K562 (cell line): ENCODE measurements at regions not wholly inside any gene's neighbourhood (a gene's known extent, or its start where the extent isn't known, plus 50 kb on each side); places are given as distances from the start of the nearest gene placed in this dataset.

Experiments used
- ATAC-seq: fragments of 200-7000 bp; cut with Tn5 transposase; 3 replicates; pipeline ENCODE4 v1.9.1; 2020; ENCODE audit warnings: moderate library complexity
- BruUV-seq: library from RNA; stranded (reverse); fragments of 400-500 nt; replicated peaks from 2 replicates; lab custom pipeline; 2021; lab: Mats Ljungman, UMichigan
- CTCF ChIA-PET: fragments of 300-600 bp; formaldehyde crosslinking; extraction: SDS; loops from one replicate; lab custom pipeline; 2021; ENCODE audit warnings: low intra/inter-chr PET ratio; lab: Yijun Ruan, JAX
- POLR2A ChIA-PET: fragments of 300-600, 350-650 bp; sonication (Branson Sonifier 250); formaldehyde crosslinking; extraction: SDS; loops from one replicate; lab custom pipeline; 2021; ENCODE audit warnings: antibody characterized with exemption, inconsistent platforms; lab: Yijun Ruan, JAX
- DNase-seq, 4 experiments: peaks; one replicate each; pipeline versions ENCODE4 v3.0.0 to v3.0.0-alpha.2; 2011 to 2018; ENCODE audit warnings: low spot score in 3 of 4, mixed read lengths in 3 of 4; ENCODE audit errors: extremely low read depth in 1 of 4
- FAIRE-seq: peaks from 2 replicates; lab custom pipeline; 2011; peaks lifted over from hg19 to GRCh38; lab: Jason Lieb, UNC
- H2AFZ ChIP-seq: 2 replicates; pipeline ENCODE4 v1.6.0; 2011; ENCODE audit warnings: low read depth, low read length, control low read depth, inconsistent platforms
- H3K27ac ChIP-seq: fragments of 200-600 bp; 3 replicates; pipeline ENCODE4 v1.8.0; 2011; ENCODE audit warnings: low read depth, mild to moderate bottlenecking, control low read depth, inconsistent platforms, low read length, moderate library complexity, mixed read lengths; ENCODE audit errors: extremely low read depth
- H3K27me3 ChIP-seq, 2 experiments: fragments of 300-600 bp in 1 of 2; 2 replicates in 1 of 2; 3 replicates in 1 of 2; pipeline versions ENCODE4 v1.6.0 to v1.8.0; 2011; ENCODE audit warnings: inconsistent platforms in 2 of 2, low read length in 2 of 2, mild to moderate bottlenecking in 1 of 2, mixed read lengths in 1 of 2, moderate library complexity in 1 of 2; ENCODE audit not compliant: control insufficient read depth in 2 of 2, insufficient read depth in 2 of 2
- H3K36me3 ChIP-seq: fragments of 300-600 bp; 3 replicates; pipeline ENCODE4 v1.8.0; 2011; ENCODE audit warnings: mild to moderate bottlenecking, low read length, inconsistent platforms; ENCODE audit not compliant: control insufficient read depth, insufficient read depth
- H3K4me1 ChIP-seq, 2 experiments: fragments of 200-600 bp in 1 of 2; replicated peaks in 1 of 2; 2 replicates in 1 of 2; 3 replicates in 1 of 2; pipeline versions ENCODE4 v1.5.1 to v1.8.0; 2011; ENCODE audit warnings: inconsistent platforms in 2 of 2, low read length in 2 of 2, mild to moderate bottlenecking in 1 of 2, mixed read lengths in 1 of 2, moderate library complexity in 1 of 2; ENCODE audit not compliant: control insufficient read depth in 2 of 2, insufficient read depth in 2 of 2
- H3K4me2 ChIP-seq: 2 replicates; pipeline ENCODE4 v1.6.1; 2011; ENCODE audit warnings: low read length, control low read depth, inconsistent platforms, mixed read lengths; ENCODE audit not compliant: insufficient read depth
- H3K4me3 ChIP-seq: fragments of 200-600 bp; sonication (generic), shearing (Covaris generic); 2 replicates; pipeline ENCODE4 v1.5.1; 2016; ENCODE audit warnings: control low read depth, inconsistent platforms
- H3K79me2 ChIP-seq: fragments of 200-600 bp; 3 replicates; pipeline ENCODE4 v1.8.0; 2011; ENCODE audit warnings: low read length, inconsistent platforms; ENCODE audit not compliant: control insufficient read depth, insufficient read depth
- H3K9ac ChIP-seq, 2 experiments: 2 replicates each; pipeline versions ENCODE4 v1.6.0 to v1.6.1; 2011; ENCODE audit warnings: low read depth in 2 of 2, low read length in 2 of 2, control low read depth in 1 of 2, inconsistent platforms in 1 of 2, mild to moderate bottlenecking in 1 of 2, mixed read lengths in 1 of 2; ENCODE audit not compliant: insufficient read depth in 1 of 2
- H3K9me1 ChIP-seq: one replicate; pipeline ENCODE4 v1.6.0; 2011; ENCODE audit warnings: inconsistent platforms, mild to moderate bottlenecking, low read length, moderate library complexity; ENCODE audit not compliant: control insufficient read depth, insufficient read depth
- H3K9me3 ChIP-seq: replicated peaks from 2 replicates; pipeline ENCODE4 v1.5.1; 2011; ENCODE audit warnings: low read depth, low read length, inconsistent platforms; ENCODE audit not compliant: control insufficient read depth, insufficient read depth
- H4K20me1 ChIP-seq: replicated peaks from 2 replicates; pipeline ENCODE4 v1.6.1; 2011; ENCODE audit warnings: low read length, inconsistent platforms, mixed read lengths; ENCODE audit not compliant: control insufficient read depth, insufficient read depth
- C11orf30 ChIP-seq: fragments of 450-650 bp; IDR thresholded peaks from 2 replicates; pipeline ENCODE4 v1.6.1; 2016; ENCODE audit warnings: low read depth, mild to moderate bottlenecking
- CBX8 ChIP-seq: fragments of 200-600 bp; sonication (generic); IDR thresholded peaks from 2 replicates; pipeline ENCODE4 v1.6.1; 2012; ENCODE audit warnings: borderline replicate concordance, mixed run types, low read depth, mild to moderate bottlenecking, moderate library complexity, mixed read lengths, low read length, control low read depth, inconsistent platforms; ENCODE audit not compliant: poor library complexity, severe bottlenecking; ENCODE audit errors: extremely low read depth
- EZH2 ChIP-seq: IDR thresholded peaks from 2 replicates; pipeline ENCODE4 v1.6.1; 2012; ENCODE audit warnings: low read depth, mild to moderate bottlenecking, inconsistent platforms, low read length, borderline replicate concordance
- MAFF ChIP-seq: IDR thresholded peaks from 2 replicates; pipeline ENCODE4 v1.6.1; 2012; ENCODE audit warnings: low read length, improper control_type of control experiment
- MAFG ChIP-seq: fragments of 450-650 bp; conservative IDR thresholded peaks from 2 replicates; pipeline ENCODE4 v1.6.1; 2016; ENCODE audit warnings: missing genetic modification characterization, missing compliant biosample characterization
- MAFK ChIP-seq: IDR thresholded peaks from 2 replicates; pipeline ENCODE4 v1.6.1; 2011; ENCODE audit warnings: low read length, improper control_type of control experiment
- MXI1 ChIP-seq: IDR thresholded peaks from 2 replicates; pipeline ENCODE4 v1.6.1; 2011; ENCODE audit warnings: low read depth, mild to moderate bottlenecking, improper control_type of control experiment, low read length
- PRPF4 ChIP-seq: fragments of 200-400 bp; formaldehyde crosslinking; IDR thresholded peaks from one replicate; pipeline ENCODE4 v1.6.1; 2017; ENCODE audit warnings: low read length, low read depth, mild to moderate bottlenecking; ENCODE audit not compliant: insufficient read depth, poor library complexity, severe bottlenecking
- SNRNP70 ChIP-seq: fragments of 200-400 bp; formaldehyde crosslinking; optimal IDR thresholded peaks from 2 replicates; pipeline ENCODE3; 2017; ENCODE audit warnings: low read depth, low read length
- SOX6 ChIP-seq: fragments of 450-650 bp; IDR thresholded peaks from 2 replicates; pipeline ENCODE4 v1.6.1; 2014; ENCODE audit warnings: mild to moderate bottlenecking
- TAL1 ChIP-seq: fragments of 450-650 bp; IDR thresholded peaks from 2 replicates; pipeline ENCODE4 v1.6.1; 2016; ENCODE audit warnings: mild to moderate bottlenecking
- TOE1 ChIP-seq, 2 experiments: fragments of 450-650 bp in 1 of 2; sonication (generic) in 1 of 2; formaldehyde crosslinking in 1 of 2; IDR thresholded peaks; 2 replicates each; pipeline versions ENCODE4 v1.7.1 to v1.8.0; 2016 to 2022; ENCODE audit warnings: borderline replicate concordance in 2 of 2, mild to moderate bottlenecking in 2 of 2, antibody characterized with exemption in 1 of 2, inconsistent platforms in 1 of 2, low read depth in 1 of 2, missing genetic modification reagents in 1 of 2, moderate library complexity in 1 of 2
- ZFP91 ChIP-seq: sonication (generic); formaldehyde crosslinking; IDR thresholded peaks from 2 replicates; pipeline ENCODE4 v1.8.0; 2022; ENCODE audit warnings: mild to moderate bottlenecking, missing genetic modification reagents
- ZNF316 ChIP-seq: fragments of 450-650 bp; IDR thresholded peaks from 2 replicates; pipeline ENCODE4 v1.6.1; 2016
- ZNF41 ChIP-seq: fragments of 250-450 bp; sonication (Bioruptor Pico); conservative IDR thresholded peaks from 2 replicates; pipeline ENCODE4 v1.4.0; 2020; ENCODE audit warnings: mild to moderate bottlenecking
- WGBS: fragments of 100-300 bp; shearing (Covaris generic); methylation state at CpG from one replicate; pipeline ENCODE4 v1.1.6; 2016; ENCODE audit warnings: low coverage, mixed read lengths; ENCODE audit not compliant: insufficient coverage; ENCODE audit errors: missing lambda C conversion rate; 5-methylcytosine and 5-hydroxymethylcytosine counted together
- in situ Hi-C: fragments of 300-500 bp; cut with MboI; formaldehyde crosslinking; loops from 4 replicates; pipeline ENCODE4 v1.15.0; 2018; ENCODE audit warnings: inconsistent platforms, mixed read lengths
- intact Hi-C: fragments of 100-400 bp; cut with micrococcal nuclease; formaldehyde crosslinking; loops from 2 replicates; pipeline ENCODE4 v1.14.2; 2022

- no peak for TF ChIP-seq ZNF41 (CRISPR knock-in tag)
These were observed 124.0 kb upstream of the PJA1 start (continued) for GRCh38 chrX:69289046-69289792.

- H3K36me3 ChIP-seq, result no peaks in the 10 kb centered on the region
- H3K4me2 ChIP-seq, result no peak overlapping the region
- H3K4me3 ChIP-seq, result no peak overlapping the region
- intact Hi-C loops, result loop anchor here (2.0 to 5.0 kb wide), 3 partner anchors 65 to 460 kb away; no protein-coding TSS in a partner anchor
- 0% methylated on average over 1 of the region's 3 CpGs for WGBS
- no peak for FAIRE-seq
- no peak for DNase-seq
- POLR2A ChIA-PET, result no interaction called here
- CTCF ChIA-PET, result interaction anchor here (0.8 kb wide), 1 partner anchor 460 kb away, joined by 3 read pairs; no protein-coding TSS in a partner anchor
- in situ Hi-C loops, result loop anchor here (25.0 kb wide), 1 partner anchor 1100 kb away; no protein-coding TSS in a partner anchor
- no peak overlapping the region for H3K27ac ChIP-seq
- no peaks in the 10 kb centered on the region for H3K9me1 ChIP-seq
- H3K4me1 ChIP-seq, result peaks cover 0 to 7% of the 10 kb centered on the region in 2 experiments; a peak in 2 of 5 replicates
- ATAC-seq, result no peak
- no TSS peak for BruUV-seq
- no peak for TF ChIP-seq PRPF4
- no peak for TF ChIP-seq EZH2
- peak; percentile 83 for TF ChIP-seq MAFF
- TF ChIP-seq MAFG (tag), result peak; percentile 75
- no peak for TF ChIP-seq SNRNP70
- no peak for TF ChIP-seq MXI1
- peak; percentile 75 for TF ChIP-seq C11orf30
- TF ChIP-seq ZFP91 (CRISPR knock-in tag), result no peak
- TF ChIP-seq TAL1, result no peak
- TF ChIP-seq TOE1 (IDR thresholded peaks at IDR 0.05; ENCODE audit: borderline replicate concordance), result no peak
- no peak for TF ChIP-seq TOE1 (CRISPR knock-in tag; IDR thresholded peaks at IDR 0.05; ENCODE audit: borderline replicate concordance, low read depth)
- TF ChIP-seq ZNF316, result peak; percentile 84
- TF ChIP-seq CBX8, result no peak
- TF ChIP-seq SOX6, result no peak
- TF ChIP-seq MAFK, result peak; percentile 89
- no peak overlapping the region for H3K9ac ChIP-seq
- H3K9me3 ChIP-seq, result no peaks in the 10 kb centered on the region
- H4K20me1 ChIP-seq, result 0 out of 2 replicates have a peak, but pooled peaks cover 7% of the 10 kb centered on the region
- H3K27me3 ChIP-seq, result no peaks in the 10 kb centered on the region; a peak in 1 of 5 replicates
- no peaks in the 10 kb centered on the region for H3K79me2 ChIP-seq
- no peak overlapping the region for H2AFZ ChIP-seq
These were observed 121.8 kb upstream of the PJA1 start for GRCh38 chrX:69287095-69287494.
